ENCODE measurements at regions not wholly inside any gene's neighbourhood (a gene's known extent, or its start where the extent isn't known, plus 50 kb on each side); places are given as distances from the start of the nearest gene placed in this dataset.

DNA sequence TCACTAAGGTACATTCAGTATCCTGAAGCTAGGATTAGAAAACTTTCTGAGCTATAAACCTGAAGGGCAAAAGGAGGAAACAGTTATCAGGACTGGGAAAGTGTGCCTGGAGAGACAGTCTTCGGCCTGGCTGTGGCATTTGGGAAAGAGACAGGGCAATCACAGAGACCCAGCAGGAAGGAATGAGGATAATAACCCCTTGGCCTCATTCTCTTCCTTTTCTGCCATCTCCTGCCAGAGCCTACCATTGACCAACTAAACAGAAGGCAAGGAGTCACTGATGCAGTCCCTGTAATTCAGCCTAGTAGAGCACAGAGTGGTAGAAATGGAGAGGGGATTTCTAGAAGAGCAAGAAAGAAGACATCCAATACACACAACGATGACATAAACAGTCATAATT lies 359.4 kb downstream of the HDGFL1 start:
- TF ChIP-seq POLR2A (IDR thresholded peaks at IDR 0.05; ENCODE audit: insufficient read depth in 1 of 2, low read depth in 2 of 2, low read length in 2 of 2) (no peak), SP4 (CRISPR knock-in tag; IDR thresholded peaks at IDR 0.05) (no peak), CENPT (CRISPR knock-in tag; IDR thresholded peaks at IDR 0.05; ENCODE audit: low read depth) (no peak), CREB1 (IDR thresholded peaks at IDR 0.05) (no peak), CREB1 (CRISPR knock-in tag; IDR thresholded peaks at IDR 0.05) (no peak), ZSCAN30 (CRISPR knock-in tag; IDR thresholded peaks at IDR 0.05) (no peak), CBX5 (CRISPR knock-in tag; IDR thresholded peaks at IDR 0.05; ENCODE audit: borderline replicate concordance) (no peak), ZNF446 (CRISPR knock-in tag; IDR thresholded peaks at IDR 0.05) (no peak), ZNF24 (IDR thresholded peaks at IDR 0.05) (no peak), PREB (CRISPR knock-in tag; IDR thresholded peaks at IDR 0.05) (no peak)
- TF ChIP-seq, protein P1, sequence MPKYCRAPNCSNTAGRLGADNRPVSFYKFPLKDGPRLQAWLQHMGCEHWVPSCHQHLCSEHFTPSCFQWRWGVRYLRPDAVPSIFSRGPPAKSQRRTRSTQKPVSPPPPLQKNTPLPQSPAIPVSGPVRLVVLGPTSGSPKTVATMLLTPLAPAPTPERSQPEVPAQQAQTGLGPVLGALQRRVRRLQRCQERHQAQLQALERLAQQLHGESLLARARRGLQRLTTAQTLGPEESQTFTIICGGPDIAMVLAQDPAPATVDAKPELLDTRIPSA (CRISPR knock-in tag; IDR thresholded peaks at IDR 0.05; ENCODE audit: borderline replicate concordance), result no peak
- TF ChIP-seq, protein P2, sequence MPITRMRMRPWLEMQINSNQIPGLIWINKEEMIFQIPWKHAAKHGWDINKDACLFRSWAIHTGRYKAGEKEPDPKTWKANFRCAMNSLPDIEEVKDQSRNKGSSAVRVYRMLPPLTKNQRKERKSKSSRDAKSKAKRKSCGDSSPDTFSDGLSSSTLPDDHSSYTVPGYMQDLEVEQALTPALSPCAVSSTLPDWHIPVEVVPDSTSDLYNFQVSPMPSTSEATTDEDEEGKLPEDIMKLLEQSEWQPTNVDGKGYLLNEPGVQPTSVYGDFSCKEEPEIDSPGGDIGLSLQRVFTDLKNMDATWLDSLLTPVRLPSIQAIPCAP (CRISPR knock-in tag; IDR thresholded peaks at IDR 0.05; ENCODE audit: low read depth), result no peak
- TF ChIP-seq, protein P3, sequence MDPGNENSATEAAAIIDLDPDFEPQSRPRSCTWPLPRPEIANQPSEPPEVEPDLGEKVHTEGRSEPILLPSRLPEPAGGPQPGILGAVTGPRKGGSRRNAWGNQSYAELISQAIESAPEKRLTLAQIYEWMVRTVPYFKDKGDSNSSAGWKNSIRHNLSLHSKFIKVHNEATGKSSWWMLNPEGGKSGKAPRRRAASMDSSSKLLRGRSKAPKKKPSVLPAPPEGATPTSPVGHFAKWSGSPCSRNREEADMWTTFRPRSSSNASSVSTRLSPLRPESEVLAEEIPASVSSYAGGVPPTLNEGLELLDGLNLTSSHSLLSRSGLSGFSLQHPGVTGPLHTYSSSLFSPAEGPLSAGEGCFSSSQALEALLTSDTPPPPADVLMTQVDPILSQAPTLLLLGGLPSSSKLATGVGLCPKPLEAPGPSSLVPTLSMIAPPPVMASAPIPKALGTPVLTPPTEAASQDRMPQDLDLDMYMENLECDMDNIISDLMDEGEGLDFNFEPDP (CRISPR knock-in tag; conservative IDR thresholded peaks at IDR 0.05), result no peak

Data from HepG2 (cell line).